ENCODE measurements at regions not wholly inside any gene's neighbourhood (a gene's known extent, or its start where the extent isn't known, plus 50 kb on each side); places are given as distances from the start of the nearest gene placed in this dataset.

DNA sequence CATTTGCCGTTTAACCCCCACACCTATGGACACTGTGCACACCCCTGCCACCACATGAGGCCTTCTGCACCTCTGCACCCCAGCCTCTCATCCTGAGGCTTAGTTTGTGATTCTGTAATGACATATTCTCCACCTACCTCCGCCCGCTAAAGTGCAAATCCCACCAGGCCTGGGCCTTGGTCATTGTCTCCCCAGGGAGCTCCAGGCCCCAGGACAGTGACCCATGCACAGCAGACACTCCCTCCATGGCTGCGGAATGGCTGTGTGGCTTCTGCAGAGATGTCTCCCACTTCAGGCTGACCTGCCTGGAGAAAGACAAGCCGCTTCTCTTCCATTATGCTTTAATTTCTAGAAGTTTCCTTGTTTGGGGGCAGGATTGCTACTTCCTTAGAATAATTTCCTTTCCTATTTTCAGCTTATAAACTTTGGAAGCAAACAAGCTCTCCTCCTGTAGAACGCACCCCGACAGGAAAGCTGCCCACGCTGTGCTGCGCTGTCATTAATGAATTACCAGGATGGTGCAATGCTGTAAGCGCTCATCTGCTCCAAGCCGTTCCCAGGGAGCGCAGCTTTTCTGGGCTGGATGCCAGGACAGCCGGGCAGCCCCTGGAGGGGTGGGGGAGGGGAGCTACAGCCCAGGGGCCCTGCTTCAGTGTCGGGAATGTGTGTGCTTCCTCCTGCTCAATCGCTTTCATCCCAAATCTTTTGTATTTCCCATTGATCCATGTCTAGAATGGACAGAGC is 618.0 kb downstream of the BRD1 start:
- no peak for DNase-seq (ENCODE audit: low read depth)

DNA sequence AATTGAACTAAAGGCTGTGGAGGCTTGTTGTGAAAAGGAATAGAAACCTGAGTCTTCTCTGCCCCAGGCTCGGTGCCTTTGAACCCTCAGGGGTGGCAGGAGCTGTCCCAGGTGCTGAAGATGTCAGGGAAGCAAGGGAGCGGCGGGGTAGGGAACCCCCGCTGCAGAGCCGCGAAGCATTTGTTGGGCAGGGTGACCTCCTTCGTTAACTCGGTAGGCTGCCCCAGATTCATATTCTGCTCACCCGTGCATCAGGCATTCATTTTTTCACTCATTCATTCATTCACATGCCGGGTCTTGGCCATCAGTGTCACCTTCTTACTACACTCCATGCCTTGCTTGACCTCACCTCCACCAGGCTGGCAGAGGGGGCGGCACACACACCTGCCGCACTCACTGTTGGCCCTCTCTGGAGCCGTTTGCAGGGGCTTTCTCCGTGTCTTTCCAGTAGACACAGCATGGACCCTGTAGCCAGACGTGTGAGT is 618.9 kb downstream of the BRD1 start:
- no peak for DNase-seq (ENCODE audit: low read depth)

DNA sequence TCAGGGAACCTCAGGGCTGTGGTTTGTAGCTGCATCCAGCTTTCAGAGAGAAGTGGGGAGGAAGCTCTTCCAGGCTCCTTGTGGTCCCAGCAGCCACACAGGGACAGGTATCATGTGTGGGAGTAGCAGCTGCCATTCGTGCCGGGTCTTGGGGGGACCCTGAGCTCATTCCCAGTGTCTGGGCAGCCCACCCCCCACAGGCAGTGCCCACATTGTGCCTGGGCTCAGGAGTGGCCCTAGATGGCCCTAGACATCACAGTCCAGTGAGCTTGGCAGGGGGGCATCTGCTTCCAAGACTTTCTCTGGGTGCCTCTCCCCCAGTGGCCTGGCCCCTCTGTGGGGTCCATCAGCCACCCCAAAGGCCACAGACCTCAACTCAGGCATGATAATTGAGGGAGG is 619.7 kb downstream of the BRD1 start:
- no peak for DNase-seq (ENCODE audit: low read depth)

DNA sequence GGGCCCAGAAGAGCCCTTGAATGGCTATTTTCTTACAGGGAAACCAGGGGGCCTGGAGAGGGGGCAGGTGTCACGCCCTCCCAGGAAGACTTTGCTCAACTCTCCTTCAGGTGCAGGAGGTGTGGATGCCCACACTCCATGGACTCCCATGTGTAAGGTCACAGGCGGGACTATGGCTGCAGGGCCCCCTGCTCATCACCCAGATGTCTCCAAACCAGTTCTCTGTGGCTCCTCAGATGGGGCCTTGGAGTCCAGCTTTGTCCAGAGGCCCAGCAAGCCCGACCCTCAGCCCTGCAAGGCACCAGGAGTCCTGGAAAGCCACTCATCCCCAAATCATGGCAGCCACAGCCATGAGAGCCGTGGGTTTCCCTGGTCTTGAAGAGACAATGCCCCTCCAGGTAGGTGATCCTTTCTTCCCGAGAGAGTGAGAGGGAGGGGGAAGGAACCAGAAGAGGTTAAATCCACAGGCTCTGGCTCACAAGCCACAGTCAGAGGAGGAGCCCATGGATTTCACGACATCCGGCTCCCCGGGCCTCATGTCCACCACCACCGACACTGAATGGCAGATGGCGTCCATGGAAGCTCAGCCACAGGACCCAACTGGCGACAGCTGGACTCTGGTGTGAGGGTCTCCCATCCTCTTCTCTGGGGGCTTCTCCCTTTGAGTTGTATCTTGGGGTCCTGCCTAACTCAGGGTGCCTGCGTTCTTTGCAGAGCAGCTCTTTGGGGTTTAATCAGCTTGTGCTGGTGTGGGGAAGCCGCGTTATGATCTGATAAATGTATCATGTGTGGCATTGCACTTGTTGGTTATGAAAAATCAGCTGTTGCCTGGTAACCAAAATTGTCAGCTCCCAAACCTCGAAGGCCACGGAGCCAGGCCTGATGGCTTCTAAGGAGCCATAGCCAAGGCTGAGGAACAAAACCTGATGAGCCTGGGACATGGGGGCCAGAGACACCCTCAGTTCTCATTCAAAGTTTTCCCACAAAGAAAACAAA is 620.4 kb downstream of the BRD1 start:
- DNase-seq (ENCODE audit: low read depth) = no peak

DNA sequence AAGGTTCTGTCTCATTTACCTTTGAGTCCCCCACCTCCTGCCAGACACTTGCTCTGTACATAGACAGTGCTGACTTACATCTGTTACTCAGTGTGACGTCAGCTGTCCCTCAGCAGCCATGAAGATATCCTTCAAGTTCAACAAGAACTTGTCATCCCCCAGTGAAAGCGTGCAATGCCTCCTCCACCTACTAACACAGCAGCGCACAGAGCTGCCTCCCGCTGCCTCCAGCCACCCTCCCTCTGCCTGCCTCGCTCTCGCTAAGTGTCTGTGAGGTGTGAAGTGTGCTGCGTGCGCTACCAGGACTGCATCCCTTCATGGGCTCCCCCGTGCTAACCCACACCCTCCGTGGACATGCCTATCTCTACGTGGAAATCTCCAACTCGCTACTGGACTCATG is 621.4 kb downstream of the BRD1 start:
- DNase-seq (ENCODE audit: low read depth) = no peak

DNA sequence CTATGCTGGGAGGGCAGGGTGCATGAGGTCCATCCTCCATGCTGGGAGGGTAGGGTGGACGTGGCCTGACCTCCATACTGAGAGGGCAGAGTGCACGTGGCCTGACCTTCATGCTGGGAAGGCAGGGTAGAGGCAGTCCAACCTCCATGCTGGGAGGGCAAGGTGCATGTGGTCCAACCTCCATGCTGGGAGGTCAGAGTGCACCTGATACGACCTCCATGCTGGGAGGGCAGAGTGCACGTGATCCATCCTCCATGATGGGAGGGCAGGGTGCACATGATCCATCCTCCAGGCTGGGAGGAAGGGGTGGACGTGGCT is 622.2 kb downstream of the BRD1 start:
- DNase-seq (ENCODE audit: low read depth) = no peak

DNA sequence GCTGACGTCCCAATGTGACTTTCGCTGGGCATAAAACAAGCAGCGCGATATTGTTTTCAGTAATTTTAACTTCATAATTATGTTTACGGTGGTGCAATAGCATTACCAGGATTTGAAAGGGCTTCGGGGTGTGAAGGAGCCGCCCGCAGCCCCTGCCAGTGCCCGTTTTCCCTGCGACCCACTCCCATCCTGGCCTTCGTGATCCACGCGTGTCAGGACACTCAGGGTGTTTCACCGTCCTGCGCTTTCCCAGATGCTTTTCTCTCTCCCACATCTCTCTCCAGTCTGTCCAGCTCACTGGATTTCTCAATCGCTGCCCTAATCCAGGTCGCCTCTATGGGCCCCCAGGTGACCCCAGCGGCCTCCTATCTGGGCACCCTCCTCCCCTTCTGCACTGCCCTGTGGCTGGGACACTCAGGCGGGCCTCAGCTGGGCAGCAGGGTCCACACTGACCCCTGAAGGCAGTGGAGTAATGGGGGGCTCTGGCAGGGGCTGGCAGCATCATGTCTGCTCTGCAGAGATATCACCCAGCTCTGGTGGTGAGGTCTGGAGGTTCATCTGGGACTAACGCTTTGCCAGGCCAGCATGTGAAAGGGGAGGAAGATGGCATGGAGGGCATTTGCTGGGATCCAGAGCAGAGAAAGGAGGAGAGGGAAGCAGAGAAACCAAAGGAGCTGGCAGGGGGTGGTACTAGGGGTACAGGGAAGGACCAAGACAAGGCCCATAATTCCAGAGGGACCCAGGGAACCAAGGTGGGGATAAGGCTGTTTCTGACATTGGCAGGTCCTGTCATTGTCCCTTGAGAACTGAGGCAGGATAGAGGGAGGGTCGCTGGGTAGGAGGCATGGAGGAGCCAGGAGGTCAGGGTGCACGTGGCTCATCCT is 622.8 kb downstream of the BRD1 start:
- DNase-seq (ENCODE audit: low read depth) = no peak

DNA sequence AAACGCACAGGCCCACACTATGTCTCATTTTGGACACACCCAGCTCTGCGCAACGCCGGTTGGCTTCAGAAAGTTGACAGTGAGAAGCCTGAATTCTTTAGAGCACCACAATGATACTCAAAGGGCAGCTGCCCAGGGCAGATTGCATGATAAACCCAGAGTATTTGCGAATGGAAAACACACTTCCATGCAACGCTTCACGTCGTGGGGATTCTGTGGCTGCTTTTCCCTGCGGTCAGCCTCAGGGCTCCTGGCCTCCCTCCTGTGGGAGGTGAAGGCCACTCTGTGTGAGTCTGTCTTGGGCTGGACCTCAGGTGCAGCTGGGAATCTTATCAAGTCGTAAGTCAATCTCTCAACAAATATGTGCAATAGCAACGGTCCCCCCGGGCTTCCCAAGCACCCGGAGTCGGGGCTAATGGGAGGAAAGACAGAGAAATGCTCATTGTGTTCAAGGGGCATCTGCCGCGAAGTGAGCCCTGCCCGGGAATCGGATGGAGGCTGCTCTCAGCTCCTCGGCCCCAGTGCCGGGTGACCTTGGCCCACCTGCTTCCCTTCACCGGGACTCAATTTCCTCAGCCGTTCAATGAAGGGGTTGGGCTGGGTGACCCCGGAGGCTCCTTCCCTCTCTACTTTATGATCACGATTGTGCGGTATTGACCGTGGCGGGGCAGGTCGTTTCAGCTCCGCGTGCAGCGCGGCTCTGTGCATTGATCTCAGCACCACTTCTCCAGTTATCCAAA is 623.6 kb downstream of the BRD1 start:
- DNase-seq (ENCODE audit: low read depth) = no peak

DNA sequence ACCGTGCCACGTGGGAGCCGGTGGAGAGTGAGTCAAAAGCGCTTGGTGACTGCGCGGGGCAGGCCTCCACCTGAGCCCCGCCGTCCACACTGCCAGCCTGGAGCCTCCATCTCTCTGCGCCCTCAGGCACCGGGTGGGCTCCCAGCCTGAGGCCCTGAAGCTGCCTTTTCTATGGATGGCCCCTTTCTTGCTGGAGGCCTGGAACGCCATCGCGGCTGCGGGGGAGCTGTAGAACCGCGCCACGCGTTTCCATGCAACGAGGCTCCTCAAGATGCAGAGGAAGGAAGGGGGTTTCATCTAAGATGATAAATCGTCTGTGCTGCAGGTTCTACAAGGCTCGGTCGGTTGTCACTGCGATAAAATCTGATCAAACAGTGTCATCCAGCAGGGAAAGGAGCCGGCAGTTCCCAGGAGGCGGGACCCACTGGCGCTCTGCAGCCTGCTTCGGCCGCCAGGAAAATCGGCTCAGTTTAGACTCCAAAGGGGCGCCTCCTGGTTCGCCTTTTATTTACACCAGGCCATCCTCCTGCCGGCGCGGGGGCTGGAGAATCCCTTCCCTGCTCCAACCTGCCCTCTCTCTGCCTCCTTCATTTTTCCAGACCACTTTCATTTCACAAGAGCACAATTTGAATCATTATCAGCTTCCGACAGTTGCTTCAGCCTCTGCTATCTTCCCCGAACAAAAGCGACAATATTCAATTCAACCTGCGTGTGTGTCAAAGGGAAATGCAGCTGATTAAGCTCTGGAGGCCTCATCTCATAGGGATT is 624.4 kb downstream of the BRD1 start:
- no peak for DNase-seq (ENCODE audit: low read depth)

DNA sequence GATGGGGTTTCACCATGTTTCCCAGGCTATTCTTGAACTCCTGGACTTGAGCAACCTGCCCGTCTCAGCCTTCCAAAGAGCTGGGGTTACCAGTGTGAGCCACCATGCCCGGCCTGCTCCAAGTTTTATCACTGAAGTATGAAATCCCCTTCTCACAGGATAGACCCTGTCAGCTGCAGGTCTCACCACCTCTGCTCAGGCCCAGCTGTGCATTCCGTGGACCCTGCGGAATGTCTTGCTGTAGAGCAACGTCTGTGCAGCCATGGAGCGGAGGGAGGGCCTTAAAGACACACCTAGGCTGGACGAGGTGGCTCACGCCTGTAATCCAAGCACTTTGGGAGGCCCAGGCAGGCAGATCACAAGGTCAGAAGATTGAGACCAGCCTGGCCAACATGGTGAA is 625.4 kb downstream of the BRD1 start:
- DNase-seq (ENCODE audit: low read depth) = no peak

DNA sequence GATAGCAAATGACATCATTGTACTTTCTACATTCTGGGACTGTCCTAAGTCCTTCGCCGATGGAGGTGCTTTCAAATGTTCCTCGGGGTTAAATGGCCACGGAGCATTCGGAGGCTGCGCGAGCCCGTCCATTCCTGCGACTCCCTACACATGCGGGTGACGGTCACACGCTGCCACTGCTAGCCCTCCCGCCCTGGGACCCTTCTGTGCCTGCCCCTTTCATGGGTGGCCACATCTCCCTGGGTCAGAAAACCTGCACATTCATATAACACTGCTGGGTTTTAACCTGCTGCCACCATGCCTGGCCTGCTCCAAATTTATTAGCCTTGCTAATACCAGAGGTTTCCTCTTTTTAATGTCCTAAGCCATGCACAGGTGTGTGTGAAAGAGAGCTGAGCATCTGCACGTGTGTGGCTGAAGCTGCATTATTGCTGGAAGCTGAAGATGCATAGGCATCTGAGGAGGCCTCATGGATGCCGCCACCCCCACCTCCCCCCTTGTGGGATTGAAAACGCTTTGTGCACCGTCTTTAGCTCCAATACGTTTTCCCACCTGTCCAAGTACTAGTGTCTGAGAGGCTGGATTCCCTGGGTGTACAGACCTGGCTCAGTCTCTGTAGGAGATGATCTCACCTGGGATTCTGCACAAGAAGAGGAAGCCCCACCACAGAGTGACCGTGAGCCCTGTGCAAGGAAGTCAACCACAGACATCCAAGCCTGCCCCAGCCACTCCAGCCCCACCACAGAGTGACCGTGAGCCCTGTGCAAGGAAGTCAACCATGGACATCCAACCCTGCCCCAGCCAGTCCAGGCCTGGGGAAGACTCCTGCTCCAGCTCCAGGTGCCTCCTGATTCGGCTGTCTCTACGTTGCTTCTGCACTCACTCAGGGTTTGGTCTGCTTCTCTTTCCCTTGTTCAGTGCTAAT is 626.4 kb downstream of the BRD1 start:
- no peak for DNase-seq (ENCODE audit: low read depth)

DNA sequence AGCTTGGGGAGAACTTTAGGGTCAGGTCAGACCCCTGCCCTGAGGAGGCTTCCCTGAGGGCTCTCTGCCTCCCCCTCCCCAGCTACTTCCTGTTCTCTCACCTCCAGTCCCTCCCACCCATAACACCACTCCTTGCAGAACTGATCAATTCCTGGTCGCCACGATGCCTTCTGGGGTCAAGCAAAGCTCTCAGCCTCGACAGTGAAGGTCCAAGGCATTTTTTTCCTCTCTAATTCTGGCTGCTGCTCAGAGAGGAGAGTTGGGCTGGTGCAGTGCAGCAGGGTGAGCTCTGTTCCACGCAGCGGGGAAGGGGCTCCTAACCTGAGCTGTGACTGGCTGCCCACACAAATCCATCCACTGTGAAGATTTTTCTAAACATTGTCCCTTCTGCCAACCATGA is 628.4 kb downstream of the BRD1 start:
- no peak for DNase-seq (ENCODE audit: low read depth)

DNA sequence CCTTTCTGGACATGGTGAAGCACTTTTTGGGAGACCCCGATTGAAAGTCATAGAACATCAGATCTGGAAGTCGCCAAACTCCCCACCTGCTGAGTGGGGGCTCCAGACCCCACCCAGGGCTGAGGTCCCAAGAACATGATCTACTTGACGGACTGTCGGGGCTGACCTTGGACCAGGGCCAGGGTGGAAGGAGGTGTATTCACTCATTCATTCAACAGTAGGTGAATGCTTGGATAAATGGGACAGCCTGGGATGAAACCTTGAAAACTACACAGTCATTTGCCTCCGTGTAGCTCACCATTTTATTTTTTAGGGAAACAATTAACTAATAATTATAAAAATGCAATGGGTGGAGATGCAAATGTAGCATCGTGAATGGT is 629.0 kb downstream of the BRD1 start:
- no peak for DNase-seq (ENCODE audit: low read depth)

DNA sequence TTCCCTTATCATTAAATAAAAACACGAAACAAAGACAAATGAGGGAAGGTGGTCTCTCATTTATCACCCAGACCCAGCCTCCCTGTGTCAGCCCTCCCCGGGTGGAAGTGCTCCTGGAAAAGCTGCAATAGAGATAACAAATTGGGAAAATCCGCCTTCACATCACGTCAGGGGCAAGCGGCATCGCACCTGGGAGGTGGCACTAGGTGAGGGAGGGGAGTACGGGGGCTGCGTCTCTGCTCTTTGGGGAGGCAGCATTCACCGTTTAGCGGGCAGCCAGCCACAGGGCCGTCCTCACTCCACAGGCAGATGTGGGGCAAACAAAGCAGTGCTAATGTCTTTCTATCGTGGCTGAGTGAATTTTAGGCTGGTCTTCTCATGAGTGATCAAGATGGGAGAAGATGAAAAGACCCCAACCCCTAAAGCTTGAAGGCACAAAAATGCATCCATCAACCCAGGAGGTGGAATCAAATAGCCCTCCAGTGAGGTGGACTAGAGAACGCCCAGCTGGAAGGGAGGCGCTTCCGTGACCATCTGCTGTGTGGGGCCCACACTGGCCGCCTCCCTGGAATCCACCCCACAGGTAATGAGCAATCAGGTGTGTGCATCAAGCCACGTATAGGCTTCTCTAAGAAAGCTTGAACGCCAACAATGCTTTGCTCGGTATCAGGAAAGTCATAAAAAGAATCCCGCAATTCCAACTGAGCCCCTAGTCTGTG is 629.5 kb downstream of the BRD1 start:
- DNase-seq (ENCODE audit: low read depth) = no peak

DNA sequence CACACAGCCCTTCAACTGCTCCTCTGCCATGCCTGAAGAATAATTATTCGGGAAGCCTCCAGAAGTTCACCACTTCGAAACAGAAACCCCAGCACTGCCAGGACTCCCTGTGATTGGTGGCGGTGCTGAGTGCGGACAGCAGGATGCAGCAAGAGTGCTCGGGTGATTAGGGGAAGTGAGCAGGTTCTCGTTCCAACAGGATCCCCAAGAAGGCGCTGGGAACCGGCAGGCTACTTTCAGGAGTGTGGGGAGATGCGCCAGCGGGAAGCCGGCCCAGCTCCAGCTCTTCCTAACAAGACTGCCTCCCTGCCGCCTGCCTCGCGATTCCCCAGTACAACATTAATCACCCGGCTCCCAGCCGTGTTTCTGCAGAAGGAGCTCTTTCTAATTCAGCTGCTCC is 630.2 kb downstream of the BRD1 start:
- no peak for DNase-seq (ENCODE audit: low read depth)

DNA sequence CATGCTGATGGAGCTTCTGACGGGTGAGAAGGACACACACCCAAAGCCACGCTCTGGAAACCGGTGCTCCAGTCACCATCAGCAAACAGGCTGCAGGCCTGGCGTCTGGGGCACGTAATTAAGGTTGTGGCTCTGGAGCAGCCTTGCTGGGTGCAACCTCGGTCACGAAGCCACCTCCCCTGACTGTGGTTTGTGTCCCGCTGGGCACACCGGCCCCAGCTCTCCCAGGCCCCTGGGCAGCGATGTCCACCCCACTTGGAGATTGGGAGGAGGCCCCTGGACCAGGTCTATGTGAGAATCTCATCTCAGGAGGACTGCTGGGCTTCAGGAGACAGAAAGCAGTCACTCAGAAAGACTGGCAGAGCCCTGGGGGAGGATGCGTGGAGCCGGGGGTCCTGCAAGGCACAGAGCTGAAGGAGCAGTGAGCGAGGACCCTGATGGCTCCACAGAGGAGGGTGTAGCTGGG is 631.6 kb downstream of the BRD1 start:
- no peak for DNase-seq (ENCODE audit: low read depth)

DNA sequence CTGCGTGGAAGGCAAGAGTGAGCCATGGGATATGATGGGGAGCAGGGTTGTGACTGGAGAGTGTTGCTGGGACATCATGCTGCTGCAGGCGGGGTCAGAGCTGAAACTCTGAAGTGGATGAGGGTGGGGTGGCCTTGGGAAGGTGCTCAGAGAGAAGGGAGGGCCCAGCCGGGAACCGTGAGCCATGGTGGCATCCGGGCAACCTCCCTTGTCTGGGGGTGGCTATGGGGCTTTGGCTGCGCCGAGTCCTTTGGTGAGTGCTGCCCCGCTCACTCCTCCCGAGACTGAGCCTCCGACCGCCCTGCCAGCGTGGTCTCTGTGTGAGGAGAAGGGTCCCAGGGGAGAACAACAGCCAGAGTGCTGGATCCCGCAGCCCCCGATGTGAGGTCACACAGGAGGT is 632.0 kb downstream of the BRD1 start:
- no peak for DNase-seq (ENCODE audit: low read depth)

DNA sequence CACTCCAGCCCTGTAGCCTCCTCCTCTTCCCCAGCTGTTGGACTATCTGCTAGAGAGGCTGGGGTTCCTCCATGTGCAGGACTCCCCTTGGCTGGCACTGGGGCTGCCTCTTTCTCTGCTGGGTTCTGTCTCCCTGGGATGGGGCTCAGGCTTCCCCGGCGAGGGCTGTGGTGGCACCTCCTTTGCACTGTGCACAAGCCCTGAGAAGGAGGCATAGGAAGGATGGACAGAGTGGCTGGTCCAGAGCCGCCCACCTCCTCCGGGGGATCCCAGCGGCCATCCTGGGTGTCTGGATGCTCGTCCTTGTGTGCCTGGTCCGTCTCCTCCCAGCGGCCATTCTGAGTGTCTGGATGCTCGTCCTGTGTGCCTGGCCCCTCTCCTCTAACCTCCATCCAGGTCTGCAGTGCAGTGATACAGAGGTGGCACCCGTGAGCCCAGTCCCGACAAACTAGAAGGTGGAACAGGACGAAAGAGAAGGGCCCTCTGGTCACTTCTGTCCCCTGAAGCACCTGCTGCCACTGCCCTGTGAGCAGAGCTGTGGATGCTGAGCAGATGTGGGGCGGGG is 633.7 kb downstream of the BRD1 start:
- no peak for DNase-seq (ENCODE audit: low read depth)

DNA sequence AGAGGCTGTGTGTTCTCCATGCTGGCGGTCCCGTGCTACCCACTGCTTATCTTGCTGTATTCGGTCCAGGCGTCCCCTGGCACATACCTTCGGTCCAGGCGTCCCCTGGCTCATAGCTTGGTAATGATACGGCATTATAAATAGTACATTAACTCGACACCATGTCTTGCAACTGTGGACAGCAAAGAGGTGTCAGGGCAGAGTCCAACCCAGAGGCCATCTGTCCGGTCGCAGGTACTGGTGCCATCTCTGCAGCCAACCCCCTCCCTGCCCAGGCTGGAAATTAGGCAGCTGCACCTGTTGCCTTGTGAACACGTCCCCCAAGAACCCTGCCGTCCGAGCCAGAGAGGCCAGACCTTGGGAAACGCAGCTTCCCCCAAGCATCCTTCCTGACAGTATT is 634.3 kb downstream of the BRD1 start:
- no peak for DNase-seq (ENCODE audit: low read depth)

Data from stimulated activated CD8-positive, alpha-beta memory T cell treated with anti-CD3 and anti-CD28 coated beads, Interleukin-12 subunit alpha, Interleukin-12 subunit beta, amount 100 ng/mL, for 1 hour (primary cell).